ENCODE measurements at regions not wholly inside any gene's neighbourhood (a gene's known extent, or its start where the extent isn't known, plus 50 kb on each side); places are given as distances from the start of the nearest gene placed in this dataset.

DNA sequence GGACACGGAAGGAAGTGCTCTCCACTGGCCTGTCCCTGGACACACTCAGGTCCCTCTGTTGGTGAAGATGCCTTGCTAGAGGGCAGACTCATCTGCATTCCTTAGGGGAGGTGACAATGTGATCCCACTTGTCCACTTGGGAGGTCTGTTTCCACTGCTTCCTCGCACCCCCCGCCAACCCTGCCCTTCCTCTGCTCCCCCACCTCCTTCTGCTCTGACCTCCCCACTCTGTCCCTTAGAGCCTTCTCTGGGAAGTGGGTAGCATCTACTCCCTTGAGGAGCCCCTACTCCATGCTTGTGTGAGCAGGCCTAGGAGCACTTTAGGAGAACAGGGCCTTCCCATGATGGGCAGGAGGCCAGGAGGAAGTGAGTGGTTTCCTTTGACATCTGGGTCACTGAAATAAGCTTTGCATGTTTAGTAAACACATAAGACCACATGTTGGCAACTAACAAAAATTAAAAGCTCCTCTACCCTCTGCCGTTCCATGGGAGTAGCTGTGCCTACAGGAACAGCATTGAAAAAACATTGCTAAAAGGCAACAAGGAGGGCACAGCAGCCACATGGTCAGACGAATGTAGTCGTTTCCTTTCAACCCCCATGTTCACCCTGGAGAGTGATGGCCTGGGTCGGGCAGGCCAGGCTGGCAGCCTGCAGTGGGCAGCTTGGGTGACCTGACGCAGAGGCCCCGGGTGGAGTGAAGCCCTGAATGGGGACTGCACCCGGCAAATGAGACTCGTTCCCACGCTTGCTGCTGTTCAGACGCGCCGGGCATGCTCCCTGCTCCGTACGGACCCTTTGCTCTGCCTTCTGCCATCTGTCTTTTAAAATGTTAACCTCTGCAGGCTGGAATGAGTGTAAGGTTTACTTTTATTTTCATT, 634.0 kb downstream of the IRX1 start:
- no peak for DNase-seq (ENCODE audit: low spot score)

DNA sequence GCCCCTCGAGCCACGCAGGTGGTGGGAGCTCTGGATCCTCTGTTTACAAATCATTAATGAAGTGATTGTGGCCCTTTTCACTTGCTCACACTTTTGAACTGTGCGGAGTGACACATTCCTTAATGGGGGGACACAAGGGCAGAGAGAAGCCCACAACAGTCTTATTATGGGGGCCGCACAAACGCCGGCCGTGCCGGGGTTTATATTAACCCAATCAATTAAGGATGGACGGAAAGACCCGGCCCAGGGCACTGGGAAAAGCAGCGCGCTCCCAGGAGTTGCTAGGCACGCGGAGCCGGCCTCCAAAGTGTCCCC, 634.8 kb downstream of the IRX1 start:
- no peak for DNase-seq (ENCODE audit: low spot score)

GRCh38 chr5:4230786-4231641, 635.4 kb downstream of the IRX1 start:
- DNase-seq (ENCODE audit: low spot score): no peak

DNA sequence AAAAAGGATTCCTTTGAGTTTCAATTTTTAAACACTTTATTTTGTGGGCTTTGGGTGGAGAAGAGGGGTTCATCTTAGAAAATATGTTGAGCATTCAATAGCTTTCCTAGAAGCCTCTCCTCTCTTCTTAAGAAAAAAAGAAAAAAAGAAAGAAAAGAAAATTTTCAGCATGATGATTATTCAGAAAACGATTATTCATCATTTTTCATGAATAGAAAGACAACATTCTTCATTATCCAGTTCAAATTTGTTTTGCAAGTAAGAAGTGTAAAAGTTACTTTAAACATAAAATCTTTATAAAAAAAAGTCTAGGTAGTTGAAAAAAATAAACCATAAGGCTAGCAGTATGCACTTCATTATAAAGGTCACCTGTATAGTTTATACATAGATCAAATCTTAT, 636.5 kb downstream of the IRX1 start:
- DNase-seq (ENCODE audit: low spot score): no peak

DNA sequence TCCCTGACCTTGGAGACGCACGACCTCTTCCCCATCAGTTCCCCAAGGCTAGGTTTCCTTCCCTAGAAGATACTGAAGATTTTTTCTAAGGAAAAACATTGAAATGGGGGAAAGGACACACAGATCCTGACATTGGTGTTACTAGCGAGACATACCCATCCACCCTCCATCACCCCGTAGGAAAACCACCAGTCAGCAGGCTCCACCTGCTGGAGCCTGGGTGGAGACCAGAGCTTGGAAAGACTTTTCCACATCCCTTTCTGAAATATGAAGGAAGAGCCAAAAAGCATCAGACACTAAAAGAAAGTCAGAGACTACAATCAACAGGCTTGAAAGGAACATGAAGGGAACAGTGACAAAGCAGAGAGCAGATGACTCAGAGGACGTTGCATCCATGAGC, 638.0 kb downstream of the IRX1 start:
- no peak for DNase-seq (ENCODE audit: low spot score)

DNA sequence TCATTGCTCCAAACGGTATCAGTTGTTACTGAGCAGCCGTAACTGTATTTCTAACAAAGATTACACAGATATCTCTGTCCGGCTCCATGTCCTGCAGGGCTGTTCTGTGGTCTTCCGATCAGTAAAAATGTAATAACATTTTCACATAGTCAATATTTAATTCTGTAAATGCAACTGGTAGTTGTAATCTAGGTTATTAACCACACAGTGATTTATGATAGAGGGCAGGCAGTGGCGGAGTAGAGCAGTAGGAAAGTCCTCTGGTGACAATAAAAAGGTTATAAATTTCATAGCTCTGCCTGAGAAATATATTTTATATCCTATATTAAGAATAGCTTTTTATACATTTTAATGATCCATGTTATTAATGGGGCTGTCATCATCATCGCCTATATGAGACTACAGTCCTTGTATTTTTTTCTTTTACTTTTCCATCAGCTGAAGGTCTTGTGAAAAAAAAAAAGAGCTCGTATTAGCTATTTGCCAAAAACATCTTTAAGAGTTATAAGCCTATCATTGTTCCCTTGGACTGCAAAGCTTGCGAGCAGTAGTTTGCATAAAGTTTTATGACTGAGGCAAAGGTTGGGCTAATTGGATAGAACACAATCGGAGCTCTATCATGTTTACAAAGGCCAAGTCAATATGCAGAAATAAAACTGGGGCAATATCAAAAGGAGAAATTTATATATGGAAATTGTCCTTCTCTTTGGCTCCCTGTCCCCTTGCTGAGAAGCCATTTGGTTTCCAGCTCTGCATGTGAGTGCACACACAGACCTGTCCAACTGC, 648.0 kb downstream of the IRX1 start:
- DNase-seq (ENCODE audit: low spot score): no peak

- DNase-seq (ENCODE audit: low spot score): no peak
These were observed 648.7 kb downstream of the IRX1 start for GRCh38 chr5:4244306-4244705.

DNA sequence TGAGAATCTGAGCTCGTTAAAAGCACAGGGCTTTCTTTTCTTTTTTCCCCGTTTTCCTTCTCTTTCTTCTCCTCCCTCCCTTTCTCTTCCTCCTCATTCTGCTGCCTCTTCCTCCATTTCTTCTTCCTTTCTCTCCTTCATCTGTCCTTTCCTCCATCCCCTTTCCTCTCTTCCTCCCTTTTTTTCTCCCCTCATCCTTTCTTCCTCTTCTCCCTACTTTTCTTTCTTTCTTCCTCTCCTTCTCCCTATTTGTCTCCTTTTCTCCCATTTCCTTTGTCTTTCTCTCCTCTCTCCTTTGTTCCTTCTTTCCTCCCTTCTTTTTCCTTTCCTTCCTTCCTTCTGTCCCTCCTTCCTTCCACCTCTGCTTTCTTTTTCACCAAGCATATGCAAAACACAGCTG, 649.4 kb downstream of the IRX1 start:
- DNase-seq (ENCODE audit: low spot score): no peak

DNA sequence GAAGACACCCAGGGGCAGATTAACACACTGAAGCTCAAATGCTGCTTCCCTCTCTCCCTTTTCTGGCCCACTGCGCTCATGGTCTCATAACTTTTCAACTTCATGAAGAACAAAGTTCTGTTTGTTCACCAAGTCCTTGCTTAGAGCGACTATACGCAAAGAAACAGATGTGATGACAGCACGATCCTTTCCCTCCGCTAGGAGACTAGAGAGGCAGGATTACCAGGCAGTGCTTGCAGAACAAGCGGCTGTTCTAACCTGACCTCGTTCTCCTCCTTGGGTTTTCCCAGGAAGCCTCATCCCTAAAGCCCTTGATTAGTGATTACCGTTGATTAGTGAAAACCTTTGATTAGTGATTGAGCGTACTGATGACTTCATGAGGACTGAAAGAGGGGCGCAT, 649.9 kb downstream of the IRX1 start:
- no peak for DNase-seq (ENCODE audit: low spot score)

GRCh38 chr5:4246447-4246846, 650.8 kb downstream of the IRX1 start:
- DNase-seq (ENCODE audit: low spot score): no peak

GRCh38 chr5:4250254-4250653, 654.6 kb downstream of the IRX1 start:
- DNase-seq (ENCODE audit: low spot score): no peak

DNA sequence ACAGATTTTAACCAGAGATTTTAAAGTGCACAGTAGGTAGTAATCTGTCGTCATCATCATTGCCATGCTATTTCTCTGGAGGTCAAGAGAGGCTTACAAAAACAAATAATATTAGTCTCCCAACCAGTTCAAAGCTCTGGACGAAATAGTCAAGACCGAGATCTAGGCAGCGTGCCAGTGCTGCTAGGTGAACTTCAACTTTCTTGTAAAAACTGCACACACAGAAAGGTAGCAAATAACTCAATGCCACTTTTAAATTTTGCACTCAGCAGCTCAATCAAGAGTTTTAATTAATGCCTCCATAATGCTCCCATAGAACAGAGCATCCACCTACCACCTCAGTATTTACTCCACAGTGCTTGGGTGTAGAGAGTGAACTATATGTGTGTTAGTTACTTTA, 656.8 kb downstream of the IRX1 start:
- no peak for DNase-seq (ENCODE audit: low spot score)

DNA sequence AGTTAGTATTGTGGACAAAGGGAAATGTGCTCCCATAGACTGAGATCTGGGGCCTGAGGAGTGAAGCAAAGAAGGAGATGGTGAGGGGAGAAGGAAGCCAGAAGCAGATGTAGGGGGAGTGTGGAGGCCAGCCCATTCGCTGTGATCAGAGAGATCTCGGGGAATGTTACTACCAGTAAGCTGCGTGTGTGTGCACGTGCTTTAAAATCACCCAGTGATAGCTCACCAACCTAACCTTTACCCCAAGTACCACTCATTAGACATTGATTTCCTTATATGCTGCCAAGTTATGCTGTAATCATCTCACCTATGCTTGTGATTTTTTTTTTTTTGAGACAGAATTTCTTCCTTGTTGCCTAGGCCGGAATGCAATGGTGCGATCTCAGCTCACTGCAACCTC, 659.1 kb downstream of the IRX1 start:
- no peak for DNase-seq (ENCODE audit: low spot score)

DNA sequence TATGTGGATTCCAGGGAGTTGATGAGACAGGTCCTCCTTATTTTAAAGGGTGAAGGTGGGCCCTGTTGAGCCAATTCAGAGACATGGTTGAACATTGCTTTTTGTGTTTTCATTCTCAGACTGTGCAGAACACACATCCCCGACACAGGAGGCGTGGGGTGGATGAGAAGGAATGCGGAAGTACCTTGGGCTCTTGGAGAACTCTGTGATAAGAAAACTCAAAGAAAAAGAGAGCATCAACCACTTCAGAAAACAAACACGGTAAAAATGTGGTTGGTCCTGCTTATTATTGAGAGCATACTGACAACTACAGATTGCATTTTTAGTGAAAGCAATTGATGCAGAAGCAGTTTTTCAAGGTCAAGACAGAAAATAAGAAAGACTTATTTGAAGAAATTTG, 659.8 kb downstream of the IRX1 start:
- no peak for DNase-seq (ENCODE audit: low spot score)

- DNase-seq (ENCODE audit: low spot score): no peak
These were observed 662.5 kb downstream of the IRX1 start for GRCh38 chr5:4258170-4258569.

DNA sequence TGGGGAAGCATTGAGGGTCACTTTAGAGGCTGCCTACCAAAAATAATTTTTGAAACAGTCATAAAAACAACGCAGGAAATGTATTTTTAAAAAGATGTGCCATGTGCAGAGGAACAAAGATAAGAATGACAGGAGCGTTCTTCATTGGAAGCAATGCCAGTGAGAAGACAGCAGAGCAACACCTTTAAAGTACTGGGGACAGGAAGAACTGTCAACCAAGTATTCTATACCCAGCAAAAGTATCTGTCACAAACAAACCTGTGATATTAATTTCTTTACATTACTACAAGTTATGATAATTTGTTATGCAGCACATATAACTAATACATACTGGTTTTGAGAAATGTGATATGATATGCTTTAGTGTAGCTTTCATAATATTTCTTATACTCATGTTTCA, 675.6 kb downstream of the IRX1 start:
- DNase-seq (ENCODE audit: low spot score): no peak

DNA sequence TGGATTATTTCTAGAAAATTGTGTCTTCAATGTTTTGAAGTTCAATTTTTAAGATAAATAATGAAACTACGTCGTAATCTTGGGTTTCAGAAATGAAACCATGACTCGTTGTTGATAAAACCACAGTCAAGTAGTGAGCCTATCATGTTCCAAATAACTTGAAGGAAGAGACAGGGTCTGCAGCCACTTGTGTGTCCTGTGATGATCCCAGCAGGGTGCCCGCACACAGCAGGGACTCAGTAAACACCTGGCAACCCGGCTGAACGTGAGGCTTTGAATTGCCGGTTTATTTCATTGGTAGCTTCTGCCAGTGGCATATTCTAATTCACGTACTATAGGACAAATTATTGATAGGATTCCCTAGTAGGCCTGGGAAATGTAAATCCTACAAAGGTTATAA, 679.6 kb downstream of the IRX1 start:
- DNase-seq (ENCODE audit: low spot score): no peak

GRCh38 chr5:4294878-4295277, 699.2 kb downstream of the IRX1 start:
- no peak for DNase-seq (ENCODE audit: low spot score)

DNA sequence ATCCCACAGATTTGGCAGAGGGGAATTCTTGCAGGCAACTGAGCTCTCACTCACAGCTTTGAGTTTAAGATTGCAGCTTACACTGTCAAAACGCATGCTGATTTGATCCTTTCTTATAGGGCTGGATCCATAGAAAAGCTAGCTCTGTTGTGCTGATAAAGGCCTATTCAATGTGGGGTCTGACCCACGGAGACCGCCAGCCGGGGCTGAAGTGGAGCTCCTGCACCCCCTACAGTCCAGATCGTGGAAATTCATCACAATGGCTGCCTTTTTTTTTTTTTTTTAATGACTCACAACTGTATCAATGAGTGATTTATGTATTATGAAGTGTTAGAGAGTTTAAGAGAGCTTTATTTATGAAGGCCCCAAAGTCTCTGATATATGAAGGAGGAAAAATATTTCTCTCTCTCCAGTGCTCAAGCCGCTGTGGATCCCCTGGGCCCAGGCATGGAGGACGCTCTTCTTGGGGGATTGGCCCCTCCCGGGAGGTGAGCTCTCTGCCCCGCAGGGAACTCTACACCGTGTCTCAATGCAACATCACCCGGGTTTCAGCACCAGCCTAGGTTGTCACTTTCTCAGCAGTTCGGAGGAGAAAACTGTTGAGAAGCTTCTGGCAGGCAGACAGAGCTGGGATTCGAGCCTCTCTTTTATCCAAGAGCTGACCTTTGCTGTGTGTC, 700.2 kb downstream of the IRX1 start:
- no peak for DNase-seq (ENCODE audit: low spot score)

GRCh38 chr5:4306057-4306456, 710.4 kb downstream of the IRX1 start:
- no peak for DNase-seq (ENCODE audit: low spot score)

DNA sequence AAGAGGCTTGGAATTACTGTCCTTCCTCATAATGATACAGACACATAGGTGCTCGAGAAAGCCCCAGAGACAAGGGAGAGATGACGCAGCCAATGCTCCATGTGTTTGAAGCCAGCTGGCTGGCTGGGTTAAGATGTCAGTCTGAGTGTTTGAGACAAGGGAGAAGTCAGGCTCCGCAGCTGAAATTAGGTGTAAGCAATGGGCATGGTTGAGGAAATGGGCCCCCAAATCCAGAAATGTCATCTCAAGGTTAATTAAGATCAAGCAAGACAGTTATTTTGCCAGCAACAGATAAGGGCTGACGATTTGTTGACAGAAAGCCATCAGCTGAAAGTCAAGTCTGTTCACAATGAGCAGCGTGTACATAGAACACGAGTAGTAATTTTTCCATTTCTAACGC, 713.4 kb downstream of the IRX1 start:
- no peak for DNase-seq (ENCODE audit: low spot score)

DNA sequence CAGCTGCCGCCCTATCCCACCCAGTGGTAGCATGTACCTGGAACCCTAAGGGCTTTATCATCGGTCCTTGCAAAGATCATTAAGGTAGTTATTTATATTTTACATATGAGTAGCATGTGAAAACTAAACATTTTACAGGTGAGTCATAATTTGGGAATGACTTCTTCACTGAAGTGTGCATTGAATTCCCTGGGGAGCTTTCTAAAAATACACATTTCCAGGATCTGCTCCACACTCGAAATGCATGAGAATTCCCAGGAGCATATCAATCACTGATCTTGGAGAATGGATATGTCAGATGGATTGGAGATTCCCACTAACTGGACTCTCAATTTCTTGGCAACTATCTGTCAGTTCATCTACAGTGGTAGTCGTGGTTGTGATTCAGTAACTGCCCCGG, 717.5 kb downstream of the IRX1 start:
- no peak for DNase-seq (ENCODE audit: low spot score)
